Activated T-helper 17 cell treated with anti-CD3 and anti-CD28 coated beads, Interleukin-2, amount 50 U/mL, for 72 hours (primary cell): ENCODE measurements at regions not wholly inside any gene's neighbourhood (a gene's known extent, or its start where the extent isn't known, plus 50 kb on each side); places are given as distances from the start of the nearest gene placed in this dataset.

Experiments
- ATAC-seq: fragments of 150-1000 bp; cut with Tn5 transposase; replicated peaks from 2 replicates; pipeline ENCODE4 v1.10.0; 2021; ENCODE audit warnings: mild to moderate bottlenecking, moderate library complexity
- H3K27ac Mint-ChIP-seq: one replicate; pipeline ENCODE4 v1.8.0; 2022; ENCODE audit warnings: mixed read lengths
- H3K27me3 Mint-ChIP-seq: one replicate; pipeline ENCODE4 v1.8.0; 2022; ENCODE audit warnings: mixed read lengths
- H3K36me3 Mint-ChIP-seq: one replicate; pipeline ENCODE4 v1.8.0; 2022; ENCODE audit warnings: low read depth, mild to moderate bottlenecking, mixed read lengths
- H3K4me1 Mint-ChIP-seq: one replicate; pipeline ENCODE4 v1.8.0; 2022; ENCODE audit warnings: mixed read lengths
- H3K4me3 Mint-ChIP-seq: one replicate; pipeline ENCODE4 v1.8.0; 2022; ENCODE audit warnings: mild to moderate bottlenecking, mixed read lengths
- H3K9me3 Mint-ChIP-seq: one replicate; pipeline ENCODE4 v1.8.0; 2022; ENCODE audit warnings: mixed read lengths

DNA sequence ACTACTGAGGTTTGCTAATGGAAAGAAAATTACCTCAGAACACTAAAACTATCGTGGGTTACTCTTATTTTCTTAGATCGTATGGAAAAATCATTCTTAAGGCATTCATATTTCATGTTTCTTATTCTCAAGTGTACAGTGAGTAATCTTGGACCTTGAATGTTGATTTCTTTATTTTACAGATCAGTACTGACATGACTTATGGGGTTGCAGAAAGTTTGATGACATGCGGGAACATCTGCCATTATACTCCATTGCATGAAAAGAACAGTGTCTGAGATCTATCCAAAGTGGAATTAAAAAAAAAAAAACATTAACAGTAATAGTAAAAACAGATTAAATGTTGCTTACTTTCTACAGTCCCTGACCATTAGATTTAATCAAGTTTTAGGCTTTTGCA, 1290.2 kb upstream of the WWC1 start:
- no peaks in the 10 kb centered on the region for H3K36me3 Mint-ChIP-seq
- H3K27ac Mint-ChIP-seq = no peak overlapping the region
- H3K4me1 Mint-ChIP-seq = no peaks in the 10 kb centered on the region
- no peak for ATAC-seq
- no peak overlapping the region for H3K4me3 Mint-ChIP-seq
- peaks cover 6% of the 10 kb centered on the region for H3K9me3 Mint-ChIP-seq
- H3K27me3 Mint-ChIP-seq = no peaks in the 10 kb centered on the region

DNA sequence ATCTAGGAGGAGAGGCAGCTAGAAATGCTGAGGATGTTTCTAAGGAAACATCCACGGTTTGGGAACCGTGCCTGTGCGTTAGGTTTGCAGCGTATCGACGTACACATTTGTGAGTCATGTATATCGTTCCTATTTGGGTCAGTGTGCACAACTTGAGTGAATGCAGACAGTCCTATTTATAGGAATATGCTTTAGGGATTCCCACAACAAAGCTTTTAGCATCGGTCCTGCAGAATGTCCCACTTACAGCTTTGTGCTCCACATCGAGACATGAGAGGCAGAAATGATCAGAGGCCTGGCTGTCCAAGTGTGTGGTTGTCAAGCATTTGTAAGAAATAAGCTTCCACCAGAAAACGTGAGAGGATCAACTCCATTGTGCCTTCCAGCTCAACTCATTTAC, 1282.7 kb upstream of the WWC1 start:
- no peaks in the 10 kb centered on the region for H3K36me3 Mint-ChIP-seq
- no peak overlapping the region for H3K4me3 Mint-ChIP-seq
- H3K27me3 Mint-ChIP-seq = no peaks in the 10 kb centered on the region
- H3K9me3 Mint-ChIP-seq = no peaks in the 10 kb centered on the region
- ATAC-seq = no peak
- H3K4me1 Mint-ChIP-seq = no peaks in the 10 kb centered on the region
- H3K27ac Mint-ChIP-seq = no peak overlapping the region

DNA sequence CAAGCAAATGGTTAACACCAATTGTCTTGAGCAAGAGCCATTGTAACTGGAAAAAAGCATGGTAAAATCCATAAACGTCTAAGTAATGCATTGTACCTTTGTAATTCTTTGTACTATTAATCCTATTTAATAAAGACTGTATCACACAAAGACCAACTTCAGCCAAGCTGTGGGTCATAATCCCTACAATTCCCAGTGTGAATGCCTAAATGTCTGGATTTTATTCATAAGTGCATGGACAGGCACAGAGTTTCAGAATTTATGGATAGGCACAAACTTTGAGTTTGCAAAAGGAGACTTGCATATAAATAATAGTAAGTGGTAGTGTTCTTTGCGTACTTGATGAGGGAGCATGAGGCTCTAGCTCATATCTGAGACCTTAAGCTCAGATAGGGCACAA, 1280.2 kb upstream of the WWC1 start:
- H3K27ac Mint-ChIP-seq = no peak overlapping the region
- ATAC-seq = no peak
- no peaks in the 10 kb centered on the region for H3K27me3 Mint-ChIP-seq
- H3K36me3 Mint-ChIP-seq = no peaks in the 10 kb centered on the region
- no peaks in the 10 kb centered on the region for H3K4me1 Mint-ChIP-seq
- no peak overlapping the region for H3K4me3 Mint-ChIP-seq
- no peaks in the 10 kb centered on the region for H3K9me3 Mint-ChIP-seq

DNA sequence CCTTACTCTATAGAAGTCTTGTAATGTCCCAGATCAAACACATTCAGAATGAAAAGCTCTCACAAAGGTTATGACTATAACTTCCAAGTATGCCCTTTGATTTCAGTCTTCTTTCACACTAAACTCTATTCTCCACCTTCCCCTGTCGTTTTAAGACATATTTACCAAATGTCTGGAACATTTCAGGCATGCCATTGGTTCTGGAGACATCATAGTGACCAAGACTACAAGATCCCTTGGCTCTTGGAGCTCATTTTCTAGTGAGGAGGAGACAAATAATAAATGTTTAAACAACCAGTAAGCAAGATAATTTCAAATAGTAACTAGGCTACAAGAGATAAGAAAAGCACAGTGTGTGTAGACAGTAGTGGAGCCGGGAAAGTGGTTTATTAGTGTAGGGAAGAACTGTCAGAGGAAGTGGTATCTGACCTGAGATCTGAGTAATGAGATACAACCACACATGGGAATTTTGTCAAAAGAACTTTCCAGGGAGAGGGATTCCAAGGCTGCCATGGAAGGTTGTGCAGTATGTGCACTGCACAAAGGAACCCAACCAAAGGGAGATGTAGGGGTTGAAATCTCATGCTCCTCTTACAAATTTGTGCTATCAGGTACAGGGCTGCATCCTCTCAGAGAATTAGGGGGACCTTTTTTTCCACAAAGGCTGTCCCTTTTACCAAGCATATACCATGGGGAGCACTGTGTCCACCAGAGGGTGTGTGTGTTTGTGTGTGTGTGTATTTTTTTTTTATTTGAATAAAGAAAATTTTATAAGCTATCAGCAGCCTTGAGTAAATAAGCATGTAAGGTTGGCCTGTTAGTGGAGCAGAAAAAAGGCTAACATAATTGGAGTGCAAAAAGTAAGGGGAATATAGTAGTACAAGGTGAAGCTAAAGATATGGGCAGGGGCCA, 1279.1 kb upstream of the WWC1 start:
- no peaks in the 10 kb centered on the region for H3K9me3 Mint-ChIP-seq
- no peak overlapping the region for H3K4me3 Mint-ChIP-seq
- no peak overlapping the region for H3K27ac Mint-ChIP-seq
- no peaks in the 10 kb centered on the region for H3K4me1 Mint-ChIP-seq
- H3K27me3 Mint-ChIP-seq = no peaks in the 10 kb centered on the region
- no peaks in the 10 kb centered on the region for H3K36me3 Mint-ChIP-seq
- ATAC-seq = no peak

DNA sequence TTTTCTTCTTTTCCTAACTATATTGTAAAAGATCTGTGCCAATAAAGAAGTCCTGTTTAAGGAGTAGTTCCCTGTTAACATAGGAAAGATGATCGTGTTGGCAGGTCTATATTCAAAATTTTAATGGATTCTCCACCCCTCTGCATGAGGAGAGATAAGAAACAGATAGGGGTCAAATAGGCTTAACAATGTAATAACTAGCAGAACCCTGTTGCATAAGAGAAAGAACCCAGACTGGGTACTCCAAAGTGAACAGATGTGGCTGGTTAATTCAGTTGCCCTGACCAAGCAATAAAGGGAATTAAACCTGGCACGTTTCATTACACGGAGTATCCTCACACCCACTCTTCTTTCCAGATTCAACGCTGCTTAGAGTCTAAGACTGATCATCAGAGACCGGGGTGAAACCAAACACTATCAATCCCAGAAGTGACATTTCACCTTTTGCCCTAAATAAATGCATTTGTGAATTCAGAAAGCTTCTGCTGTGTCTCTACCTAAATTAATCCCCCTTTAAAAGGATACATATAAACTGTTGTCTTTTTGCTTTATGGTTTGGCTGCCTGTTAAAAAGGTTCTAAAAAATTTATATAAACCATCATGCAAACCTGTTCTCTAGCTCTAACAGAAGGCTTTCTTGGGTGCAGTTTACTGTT, 1276.9 kb upstream of the WWC1 start:
- H3K4me1 Mint-ChIP-seq = no peaks in the 10 kb centered on the region
- H3K4me3 Mint-ChIP-seq = no peak overlapping the region
- H3K27ac Mint-ChIP-seq = no peak overlapping the region
- H3K27me3 Mint-ChIP-seq = no peaks in the 10 kb centered on the region
- H3K36me3 Mint-ChIP-seq = no peaks in the 10 kb centered on the region
- H3K9me3 Mint-ChIP-seq = peaks cover 4% of the 10 kb centered on the region
- no peak for ATAC-seq

DNA sequence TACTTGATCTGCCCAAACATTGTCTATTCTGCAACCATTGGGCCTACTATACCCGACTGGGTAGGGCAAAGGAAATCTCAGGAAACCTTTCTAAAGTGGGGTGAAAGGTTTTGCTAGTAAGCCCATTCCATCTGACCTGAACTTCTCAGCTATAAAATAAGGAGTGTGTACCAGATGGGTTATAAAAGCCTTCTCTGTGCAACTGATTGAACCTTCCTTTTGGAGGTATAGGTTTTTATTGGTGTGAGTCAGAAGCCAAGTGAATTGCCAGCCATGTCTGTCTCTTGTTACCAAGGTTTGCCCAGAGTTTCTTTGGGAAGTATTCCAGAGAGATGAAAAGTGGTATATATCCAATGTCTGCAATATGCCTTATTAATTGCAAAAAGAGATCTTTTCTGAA, 1271.0 kb upstream of the WWC1 start:
- H3K27ac Mint-ChIP-seq = no peak overlapping the region
- peaks cover 4% of the 10 kb centered on the region for H3K9me3 Mint-ChIP-seq
- ATAC-seq = no peak
- H3K4me3 Mint-ChIP-seq = no peak overlapping the region
- H3K4me1 Mint-ChIP-seq = no peaks in the 10 kb centered on the region
- H3K27me3 Mint-ChIP-seq = no peaks in the 10 kb centered on the region
- no peaks in the 10 kb centered on the region for H3K36me3 Mint-ChIP-seq

DNA sequence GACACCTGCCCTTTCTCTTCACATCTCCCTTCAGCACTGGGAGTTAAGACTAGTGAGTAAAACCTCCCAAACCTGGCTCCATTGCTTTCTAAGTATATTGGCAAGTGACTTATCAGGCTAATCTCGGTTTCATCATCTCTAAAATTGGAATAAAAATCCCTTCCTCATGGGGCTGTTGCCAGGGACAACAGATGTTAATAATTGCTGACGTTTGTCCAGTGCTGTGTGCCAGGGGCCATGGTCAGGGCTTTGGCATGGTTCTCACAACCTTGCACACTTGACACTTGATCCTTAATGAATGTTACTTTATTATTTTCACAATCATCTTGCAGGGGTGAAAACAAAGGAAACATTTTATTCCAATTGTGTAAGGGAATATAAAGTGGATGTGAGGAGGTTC, 1262.0 kb upstream of the WWC1 start:
- Mint-ChIP-seq H3K36me3 (no peaks in the 10 kb centered on the region), H3K4me3 (no peak overlapping the region), H3K4me1 (no peaks in the 10 kb centered on the region), H3K9me3 (peaks cover 5% of the 10 kb centered on the region), H3K27ac (no peak overlapping the region), H3K27me3 (no peaks in the 10 kb centered on the region)
- ATAC-seq = no peak

DNA sequence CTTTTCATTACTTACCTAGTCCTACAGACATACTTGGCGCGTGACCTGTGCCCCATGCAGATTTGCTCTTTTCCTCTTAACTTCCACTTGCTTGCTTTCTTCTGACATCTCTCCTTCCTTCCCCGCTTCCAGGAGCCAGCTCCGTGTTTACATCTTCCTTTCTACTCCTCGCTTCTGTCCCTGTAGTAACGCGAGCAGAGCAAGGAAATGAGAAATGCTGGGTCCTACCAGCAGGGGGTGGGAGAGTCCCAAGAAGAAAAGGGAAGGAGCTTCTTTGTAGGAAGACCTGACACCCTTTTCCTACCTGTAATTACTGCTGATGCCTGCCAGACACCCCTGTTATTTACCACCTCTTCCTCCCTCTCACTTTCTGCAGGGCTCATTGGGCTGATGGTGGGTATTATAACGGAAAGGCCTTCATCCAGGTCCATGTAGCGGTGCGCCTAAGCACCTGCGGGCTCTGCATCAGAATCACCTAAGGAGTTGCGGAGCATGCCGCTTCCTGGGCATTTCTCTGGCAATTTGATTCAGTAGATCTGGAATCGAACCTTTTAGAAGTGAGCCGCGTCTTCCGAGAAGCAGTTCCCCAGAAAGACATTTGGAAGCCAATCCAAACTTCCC, 1260.8 kb upstream of the WWC1 start:
- Mint-ChIP-seq H3K4me3 (no peak overlapping the region), H3K27me3 (no peaks in the 10 kb centered on the region), H3K36me3 (no peaks in the 10 kb centered on the region), H3K9me3 (peaks cover 5% of the 10 kb centered on the region), H3K4me1 (no peaks in the 10 kb centered on the region), H3K27ac (no peak overlapping the region)
- ATAC-seq = no peak

DNA sequence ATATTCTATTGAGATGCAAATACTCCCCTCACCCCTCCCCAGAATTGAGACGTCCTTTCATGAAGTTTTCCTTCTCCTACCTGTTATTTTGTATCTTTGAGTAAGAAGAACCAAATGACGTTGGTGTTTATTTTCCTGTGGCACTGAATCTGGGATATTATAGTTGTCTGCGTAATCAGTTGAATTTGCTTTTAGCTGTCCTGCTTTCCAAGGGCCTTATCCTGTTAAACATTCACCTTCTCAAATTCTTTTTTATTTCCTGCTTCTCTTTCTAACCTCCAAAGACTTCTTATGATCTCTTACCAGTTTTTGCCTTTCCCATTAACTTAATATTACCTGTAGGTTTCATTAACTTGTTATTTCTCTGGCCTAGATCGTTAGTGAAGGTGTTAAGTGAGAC, 1254.9 kb upstream of the WWC1 start:
- Mint-ChIP-seq H3K27ac (no peak overlapping the region), H3K4me3 (no peak overlapping the region), H3K9me3 (peaks cover 5% of the 10 kb centered on the region), H3K4me1 (no peaks in the 10 kb centered on the region), H3K27me3 (no peaks in the 10 kb centered on the region), H3K36me3 (no peaks in the 10 kb centered on the region)
- ATAC-seq = no peak

DNA sequence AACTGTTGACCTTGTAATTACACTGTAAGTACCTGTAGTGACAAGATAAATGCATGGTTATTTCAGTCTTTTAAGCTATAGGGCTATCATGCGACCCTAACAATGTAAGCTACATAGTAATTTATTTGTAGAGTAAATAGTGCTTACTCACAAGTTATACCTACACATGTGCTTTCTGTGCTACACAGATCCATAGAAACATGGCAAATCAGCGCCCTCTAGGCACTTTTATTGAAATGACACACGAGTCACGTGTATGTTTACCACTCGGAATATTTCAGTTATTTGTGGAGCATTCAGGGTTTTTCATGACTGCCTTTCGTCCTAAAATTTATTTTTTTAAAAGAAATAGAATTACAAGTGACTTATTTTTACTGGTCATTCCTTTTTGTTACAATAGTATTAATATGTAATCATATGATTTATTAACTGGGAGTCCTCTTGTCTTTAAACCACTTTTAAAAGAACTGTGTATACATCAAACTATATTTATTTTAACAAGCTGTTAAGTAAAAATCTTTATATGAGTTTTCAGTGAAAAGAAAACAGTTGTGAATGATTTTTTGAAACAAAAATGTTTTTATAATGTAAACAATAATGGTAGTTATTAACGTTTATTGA, 1242.3 kb upstream of the WWC1 start:
- Mint-ChIP-seq H3K4me1 (no peaks in the 10 kb centered on the region), H3K36me3 (no peaks in the 10 kb centered on the region), H3K27me3 (no peaks in the 10 kb centered on the region), H3K27ac (no peak overlapping the region), H3K4me3 (no peak overlapping the region), H3K9me3 (peaks cover 4% of the 10 kb centered on the region)
- ATAC-seq = no peak

DNA sequence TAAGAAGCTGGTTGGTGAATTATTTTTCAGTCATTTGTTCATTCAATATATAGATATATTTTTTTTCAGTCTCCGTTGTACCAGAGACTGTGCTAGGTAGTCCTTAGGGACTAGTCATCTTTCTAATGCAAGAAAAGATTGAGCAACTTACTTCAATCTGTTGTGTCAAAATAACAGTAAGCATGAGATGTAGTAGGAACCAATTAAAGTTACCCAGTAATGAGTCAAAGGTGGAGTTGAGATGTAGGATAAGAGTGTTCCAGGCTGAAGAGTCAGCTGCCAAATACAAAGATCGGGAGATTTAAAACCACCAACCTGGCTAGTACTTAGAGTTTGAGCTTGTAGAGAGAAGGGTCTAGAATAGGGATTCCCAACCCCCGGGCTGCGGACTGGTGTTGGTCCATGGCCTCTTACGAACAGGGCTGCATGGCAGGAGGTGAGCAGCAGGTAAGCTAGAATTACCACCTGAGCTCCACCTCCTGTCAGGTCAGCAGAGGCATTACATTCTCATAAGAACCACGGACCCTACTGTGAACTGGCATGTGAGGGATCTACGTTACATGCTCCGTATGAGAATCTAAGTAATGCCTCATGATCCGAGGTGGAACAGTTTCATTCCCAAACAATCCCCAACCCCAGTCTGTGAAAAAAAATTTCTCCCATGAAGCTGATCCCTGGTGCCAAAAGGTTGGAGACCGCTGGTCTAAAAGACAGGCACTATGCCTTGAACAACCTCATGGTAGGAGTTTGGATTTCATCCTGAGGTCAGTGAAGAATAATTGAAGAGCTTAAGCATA, 1241.5 kb upstream of the WWC1 start:
- no peak for ATAC-seq
- Mint-ChIP-seq H3K4me3 (no peak overlapping the region), H3K4me1 (no peaks in the 10 kb centered on the region), H3K36me3 (no peaks in the 10 kb centered on the region), H3K9me3 (peaks cover 4% of the 10 kb centered on the region), H3K27ac (no peak overlapping the region), H3K27me3 (no peaks in the 10 kb centered on the region)

DNA sequence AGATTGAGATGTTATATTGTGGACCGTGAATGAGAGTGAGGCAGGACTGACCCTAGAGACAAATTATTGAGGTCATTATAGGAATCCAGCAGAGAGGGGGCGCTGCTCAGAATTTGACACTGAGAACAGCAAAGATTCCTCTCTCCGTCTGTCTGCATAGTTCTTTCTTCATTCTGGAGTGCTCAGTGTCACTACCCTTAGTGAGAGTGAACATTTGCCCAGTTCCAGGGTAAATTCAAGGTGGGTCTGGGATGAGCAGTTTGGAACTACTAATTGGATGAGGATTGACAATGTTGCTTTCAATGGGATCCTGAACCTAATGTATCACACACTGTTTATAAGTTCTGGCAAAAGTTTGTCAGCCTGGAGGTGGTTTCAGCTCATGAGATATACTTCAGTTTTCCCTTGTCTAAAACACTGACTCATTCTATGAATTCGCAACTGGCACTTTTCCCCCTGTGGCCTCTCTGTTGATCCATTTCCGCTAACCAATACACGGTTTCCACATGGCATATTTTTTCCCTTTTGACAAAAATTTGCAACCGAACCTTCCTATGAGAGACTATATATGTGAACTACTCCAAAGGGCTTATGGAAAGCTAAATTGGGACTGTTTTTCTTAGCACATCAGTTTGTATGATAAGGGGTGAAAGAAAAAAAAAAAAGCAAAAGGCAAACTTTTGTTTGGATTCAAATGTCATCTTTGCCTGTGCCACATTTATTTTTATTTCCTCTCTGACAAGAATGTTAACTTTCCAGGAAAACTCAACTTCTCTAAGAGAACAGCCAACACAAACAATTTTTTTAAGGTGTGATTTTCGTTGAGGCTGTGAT, 1240.7 kb upstream of the WWC1 start:
- no peaks in the 10 kb centered on the region for H3K36me3 Mint-ChIP-seq
- H3K27me3 Mint-ChIP-seq = no peaks in the 10 kb centered on the region
- H3K27ac Mint-ChIP-seq = no peak overlapping the region
- H3K9me3 Mint-ChIP-seq = peaks cover 4% of the 10 kb centered on the region
- no peak overlapping the region for H3K4me3 Mint-ChIP-seq
- H3K4me1 Mint-ChIP-seq = no peaks in the 10 kb centered on the region
- no peak for ATAC-seq

DNA sequence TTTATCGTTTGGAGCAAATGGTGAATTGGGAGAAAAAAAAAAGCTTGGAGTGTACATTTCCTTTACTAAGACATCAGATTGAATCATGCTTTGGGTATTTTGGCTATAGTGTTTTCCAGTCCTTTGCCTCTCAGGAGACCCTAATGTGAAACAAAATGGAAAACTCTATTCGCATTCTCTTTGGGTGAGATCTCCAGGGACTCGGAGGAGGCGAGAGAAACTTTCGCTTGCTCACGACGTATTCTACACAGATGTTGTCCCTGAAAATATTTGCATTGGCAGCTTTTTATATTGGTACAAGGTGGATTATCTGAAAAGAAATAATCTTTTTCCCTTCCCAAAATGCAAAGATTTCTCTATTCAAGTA, 1240.1 kb upstream of the WWC1 start:
- no peak overlapping the region for H3K27ac Mint-ChIP-seq

More for the DNA sequence above, 1240.1 kb upstream of the WWC1 start:
- Mint-ChIP-seq H3K4me1 (no peaks in the 10 kb centered on the region), H3K9me3 (peaks cover 4% of the 10 kb centered on the region), H3K4me3 (no peak overlapping the region), H3K27me3 (no peaks in the 10 kb centered on the region), H3K36me3 (no peaks in the 10 kb centered on the region)
- no peak for ATAC-seq
